ENCODE measurements at regions not wholly inside any gene's neighbourhood (a gene's known extent, or its start where the extent isn't known, plus 50 kb on each side); places are given as distances from the start of the nearest gene placed in this dataset.
"Not testable (repeated sequence)": the region's sequence is repeated elsewhere in the genome, so short reads cannot be mapped to it uniquely, and the experiment has no call there.

- H3K27me3 ChIP-seq (ENCODE audit: control insufficient read depth in 2 of 2, insufficient read depth in 2 of 2, low read length in 2 of 2); H3K27ac Mint-ChIP-seq; H3K27ac ChIP-seq (ENCODE audit: low read depth, low read length); H3K36me3 Mint-ChIP-seq; intact Hi-C loops (cut with micrococcal nuclease); H3K36me3 ChIP-seq (ENCODE audit: control insufficient read depth in 2 of 3, insufficient read depth in 3 of 3, low read length in 3 of 3); H3K9me3 Mint-ChIP-seq; H3K4me1 Mint-ChIP-seq; POLR2A ChIA-PET; CTCF ChIA-PET; ATAC-seq; DNase-seq; H3K4me3 Mint-ChIP-seq; H3K4me3 ChIP-seq (ENCODE audit: low read length); H3K9me3 ChIP-seq (ENCODE audit: control insufficient read depth in 2 of 3, low read length in 3 of 3); H3K4me1 ChIP-seq (ENCODE audit: control insufficient read depth in 2 of 2, insufficient read depth in 2 of 2, low read length in 2 of 2): not testable (repeated sequence)
- peaks cover 5 to 37% (median 10%) of the 10 kb centered on the region in 5 donors for H3K27me3 Mint-ChIP-seq
Observed at GRCh38 chr16:22651111-22651817, 140.6 kb downstream of the NPIPB5 start.

GRCh38 chr16:22652463-22652845 is 141.8 kb downstream of the NPIPB5 start:
- Histone ChIP-seq H3K27me3 (ENCODE audit: control insufficient read depth in 2 of 2, insufficient read depth in 2 of 2, low read length in 2 of 2) (no peaks in the 10 kb centered on the region), H3K4me3 (ENCODE audit: low read length) (no peak overlapping the region), H3K36me3 (ENCODE audit: control insufficient read depth in 2 of 3, insufficient read depth in 3 of 3, low read length in 3 of 3) (no peaks in the 10 kb centered on the region), H3K9me3 (ENCODE audit: control insufficient read depth in 2 of 3, low read length in 3 of 3) (no peaks in the 10 kb centered on the region), H3K4me1 (ENCODE audit: control insufficient read depth in 2 of 2, insufficient read depth in 2 of 2, low read length in 2 of 2) (no peaks in the 10 kb centered on the region), H3K27ac (ENCODE audit: low read depth, low read length) (no peak overlapping the region)
- no peak overlapping the region for H3K27ac Mint-ChIP-seq
- peaks cover 0 to 4% (median 0%) of the 10 kb centered on the region in 11 donors for H3K9me3 Mint-ChIP-seq
- intact Hi-C loops (cut with micrococcal nuclease) = no loop called here
- CTCF ChIA-PET = no interaction called here
- peaks cover 5 to 37% (median 10%) of the 10 kb centered on the region in 5 donors for H3K27me3 Mint-ChIP-seq
- DNase-seq (no peak), ATAC-seq (no peak)
- no peaks in the 10 kb centered on the region for H3K4me1 Mint-ChIP-seq
- POLR2A ChIA-PET = no interaction called here
- no peaks in the 10 kb centered on the region for H3K36me3 Mint-ChIP-seq
- no peak overlapping the region for H3K4me3 Mint-ChIP-seq

- Mint-ChIP-seq H3K27me3 (peaks cover 5 to 37% (median 11%) of the 10 kb centered on the region in 5 donors), H3K36me3 (no peaks in the 10 kb centered on the region), H3K4me3 (no peak overlapping the region), H3K27ac (no peak overlapping the region), H3K9me3 (peaks cover 0 to 4% (median 0%) of the 10 kb centered on the region in 11 donors), H3K4me1 (no peaks in the 10 kb centered on the region)
- H3K9me3 ChIP-seq (ENCODE audit: control insufficient read depth in 2 of 3, low read length in 3 of 3) = no peaks in the 10 kb centered on the region
- no peaks in the 10 kb centered on the region for H3K27me3 ChIP-seq (ENCODE audit: control insufficient read depth in 2 of 2, insufficient read depth in 2 of 2, low read length in 2 of 2)
- H3K4me1 ChIP-seq (ENCODE audit: control insufficient read depth in 2 of 2, insufficient read depth in 2 of 2, low read length in 2 of 2) = no peaks in the 10 kb centered on the region
- POLR2A ChIA-PET = no interaction called here
- H3K36me3 ChIP-seq (ENCODE audit: control insufficient read depth in 2 of 3, insufficient read depth in 3 of 3, low read length in 3 of 3) = no peaks in the 10 kb centered on the region
- intact Hi-C loops (cut with micrococcal nuclease) = no loop called here
- CTCF ChIA-PET = interaction anchor here (0.7 kb wide), 1 partner anchor 22 kb away, joined by 5 read pairs; no protein-coding TSS in a partner anchor
- ATAC-seq = no peak
- no peak for DNase-seq
- no peak overlapping the region for H3K4me3 ChIP-seq (ENCODE audit: low read length)
- no peak overlapping the region for H3K27ac ChIP-seq (ENCODE audit: low read depth, low read length)
Observed at GRCh38 chr16:22653876-22654275, 143.2 kb downstream of the NPIPB5 start.

- H3K9me3 Mint-ChIP-seq; H3K27me3 ChIP-seq (ENCODE audit: control insufficient read depth in 2 of 2, insufficient read depth in 2 of 2, low read length in 2 of 2); H3K4me1 Mint-ChIP-seq; POLR2A ChIA-PET; H3K4me1 ChIP-seq (ENCODE audit: control insufficient read depth in 2 of 2, insufficient read depth in 2 of 2, low read length in 2 of 2); H3K36me3 Mint-ChIP-seq; H3K36me3 ChIP-seq (ENCODE audit: control insufficient read depth in 2 of 3, insufficient read depth in 3 of 3, low read length in 3 of 3); DNase-seq; CTCF ChIA-PET; H3K9me3 ChIP-seq (ENCODE audit: control insufficient read depth in 2 of 3, low read length in 3 of 3); H3K27ac Mint-ChIP-seq; H3K4me3 ChIP-seq (ENCODE audit: low read length); ATAC-seq; H3K27ac ChIP-seq (ENCODE audit: low read depth, low read length); H3K4me3 Mint-ChIP-seq; intact Hi-C loops (cut with micrococcal nuclease): not testable (repeated sequence)
- peaks cover 5 to 36% (median 13%) of the 10 kb centered on the region in 5 donors for H3K27me3 Mint-ChIP-seq
Observed at GRCh38 chr16:22656573-22656972, 145.9 kb downstream of the NPIPB5 start.

- DNase-seq (no peak), ATAC-seq (no peak)
- no peaks in the 10 kb centered on the region for H3K27me3 ChIP-seq (ENCODE audit: control insufficient read depth in 2 of 2, insufficient read depth in 2 of 2, low read length in 2 of 2)
- H3K36me3 ChIP-seq (ENCODE audit: control insufficient read depth in 2 of 3, insufficient read depth in 3 of 3, low read length in 3 of 3) = no peaks in the 10 kb centered on the region
- H3K4me3 ChIP-seq (ENCODE audit: low read length) = no peak overlapping the region
- no peaks in the 10 kb centered on the region for H3K36me3 Mint-ChIP-seq
- H3K27ac ChIP-seq (ENCODE audit: low read depth, low read length) = no peak overlapping the region
- no peaks in the 10 kb centered on the region for H3K9me3 ChIP-seq (ENCODE audit: control insufficient read depth in 2 of 3, low read length in 3 of 3)
- H3K9me3 Mint-ChIP-seq = peaks cover 0 to 4% (median 0%) of the 10 kb centered on the region in 11 donors
- intact Hi-C loops (cut with micrococcal nuclease) = no loop called here
- no peak overlapping the region for H3K4me3 Mint-ChIP-seq
- H3K27me3 Mint-ChIP-seq = peaks cover 0 to 13% (median 4%) of the 10 kb centered on the region in 5 donors
- no peak overlapping the region for H3K27ac Mint-ChIP-seq
- POLR2A ChIA-PET = no interaction called here
- no peaks in the 10 kb centered on the region for H3K4me1 Mint-ChIP-seq
- CTCF ChIA-PET = no interaction called here
- H3K4me1 ChIP-seq (ENCODE audit: control insufficient read depth in 2 of 2, insufficient read depth in 2 of 2, low read length in 2 of 2) = no peaks in the 10 kb centered on the region
Observed at GRCh38 chr16:22659933-22660332, 149.2 kb downstream of the NPIPB5 start.

- Mint-ChIP-seq H3K27me3 (peaks cover 0 to 11% (median 0%) of the 10 kb centered on the region in 5 donors), H3K9me3 (peaks cover 0 to 4% (median 0%) of the 10 kb centered on the region in 11 donors), H3K4me1 (no peaks in the 10 kb centered on the region), H3K4me3 (no peak overlapping the region), H3K36me3 (no peaks in the 10 kb centered on the region), H3K27ac (no peak overlapping the region)
- ChIA-PET POLR2A (no interaction called here), CTCF (interaction anchor here (0.6 kb wide), 1 partner anchor 11 kb away, joined by 3 read pairs; no protein-coding TSS in a partner anchor)
- no peaks in the 10 kb centered on the region for H3K4me1 ChIP-seq (ENCODE audit: control insufficient read depth in 2 of 2, insufficient read depth in 2 of 2, low read length in 2 of 2)
- no peaks in the 10 kb centered on the region for H3K27me3 ChIP-seq (ENCODE audit: control insufficient read depth in 2 of 2, insufficient read depth in 2 of 2, low read length in 2 of 2)
- no peak overlapping the region for H3K27ac ChIP-seq (ENCODE audit: low read depth, low read length)
- ATAC-seq = no peak
- intact Hi-C loops (cut with micrococcal nuclease) = no loop called here
- no peaks in the 10 kb centered on the region for H3K36me3 ChIP-seq (ENCODE audit: control insufficient read depth in 2 of 3, insufficient read depth in 3 of 3, low read length in 3 of 3)
- no peak for DNase-seq
- H3K9me3 ChIP-seq (ENCODE audit: control insufficient read depth in 2 of 3, low read length in 3 of 3) = no peaks in the 10 kb centered on the region
- no peak overlapping the region for H3K4me3 ChIP-seq (ENCODE audit: low read length)
Observed at GRCh38 chr16:22660441-22661160, 149.9 kb downstream of the NPIPB5 start.

All from naive thymus-derived CD4-positive, alpha-beta T cell (primary cell).